GOT3 (cell line): ENCODE measurements at regions not wholly inside any gene's neighbourhood (a gene's known extent, or its start where the extent isn't known, plus 50 kb on each side); places are given as distances from the start of the nearest gene placed in this dataset.

Experiments used
- DNase-seq: peaks from one replicate; lab custom pipeline; 2025; ENCODE audit warnings: mixed read lengths; lab: John Stamatoyannopoulos, UW

DNA sequence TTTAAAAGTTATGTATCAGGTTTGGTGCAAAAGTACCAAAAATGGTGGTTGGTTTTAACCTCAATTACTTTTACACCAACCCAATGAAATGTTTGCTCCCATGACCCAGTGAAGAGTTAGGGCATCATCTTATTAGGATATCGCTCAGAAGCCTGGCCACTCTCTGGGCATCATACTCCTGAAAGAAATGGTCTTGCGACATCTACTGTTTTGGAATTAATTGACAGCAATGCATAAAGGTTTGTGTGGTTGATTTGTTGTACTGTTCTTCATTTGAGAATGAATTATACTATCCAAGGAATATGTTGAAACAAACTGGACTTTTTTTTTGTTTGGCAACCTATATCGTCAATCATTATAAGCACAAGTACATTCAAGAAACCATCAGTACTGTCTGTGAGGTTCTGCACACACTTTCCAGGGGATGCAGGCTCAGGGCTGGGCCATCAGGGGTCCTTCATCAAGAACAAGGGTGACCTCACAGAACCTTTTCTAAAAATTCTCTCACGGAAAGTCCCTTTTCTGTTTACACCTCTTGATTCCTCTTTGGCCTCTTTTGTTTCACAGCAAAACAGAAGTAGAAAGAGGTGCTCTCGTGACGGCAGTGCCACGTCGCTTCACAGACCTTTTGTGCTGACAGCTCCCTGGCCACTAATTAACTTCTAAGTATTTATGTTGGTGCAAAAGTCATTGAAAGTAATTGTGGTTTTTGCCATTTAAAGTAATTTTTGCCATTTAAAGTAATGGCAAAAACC is 117.2 kb upstream of the KLF6 start:
- no peak for DNase-seq

DNA sequence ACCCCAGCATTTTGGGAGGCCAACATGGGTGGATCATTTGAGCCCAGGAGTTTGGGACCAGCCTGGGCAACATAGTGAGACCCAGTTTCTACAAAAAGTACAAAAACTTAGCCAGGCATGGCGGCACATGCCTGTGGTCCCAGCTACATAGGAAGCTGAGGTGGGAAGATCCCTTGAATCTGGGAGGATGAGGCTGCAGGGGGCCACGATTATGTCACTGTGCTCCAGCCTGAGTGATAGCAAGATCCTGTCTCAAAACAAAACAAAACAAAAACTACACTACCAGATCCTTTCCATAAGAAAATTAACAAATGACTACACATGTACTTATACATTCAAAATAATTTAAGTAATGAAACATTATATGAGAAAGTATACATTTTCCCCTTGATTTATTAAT is 116.4 kb upstream of the KLF6 start:
- no peak for DNase-seq

GRCh38 chr10:3900391-3900790 is 115.4 kb upstream of the KLF6 start:
- no peak for DNase-seq

GRCh38 chr10:3898821-3899220 is 113.8 kb upstream of the KLF6 start:
- DNase-seq, result no peak

GRCh38 chr10:3897156-3897555 is 112.1 kb upstream of the KLF6 start:
- DNase-seq, result no peak

GRCh38 chr10:3896161-3896560 is 111.2 kb upstream of the KLF6 start:
- no peak for DNase-seq

DNA sequence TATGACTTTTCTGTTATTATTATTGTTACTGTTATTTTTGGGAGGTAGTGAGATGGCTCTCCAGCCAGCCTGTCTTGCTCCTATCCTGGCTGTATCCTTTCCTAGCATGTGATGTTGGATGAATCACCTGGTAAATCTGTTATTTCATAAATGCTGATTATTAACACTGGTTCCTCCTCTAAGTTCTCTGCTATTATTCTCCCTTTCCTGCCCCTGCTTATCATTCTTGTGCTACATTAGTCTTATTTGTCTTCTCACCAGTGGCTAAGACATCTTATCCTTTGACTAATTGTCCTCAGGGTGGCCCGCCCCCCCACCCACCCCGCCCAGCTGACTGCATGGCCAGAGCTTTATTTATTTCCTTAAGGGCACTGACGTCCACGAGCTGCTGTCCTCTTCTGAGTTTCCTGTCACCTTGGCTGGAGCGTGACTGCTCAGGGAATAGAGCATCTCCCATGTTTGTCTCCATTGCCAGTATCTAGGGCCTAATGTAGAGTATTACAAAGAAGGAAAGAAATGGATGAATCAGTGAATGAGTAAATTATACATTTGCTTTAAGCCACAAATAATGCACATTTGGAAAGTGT is 110.1 kb upstream of the KLF6 start:
- no peak for DNase-seq

DNA sequence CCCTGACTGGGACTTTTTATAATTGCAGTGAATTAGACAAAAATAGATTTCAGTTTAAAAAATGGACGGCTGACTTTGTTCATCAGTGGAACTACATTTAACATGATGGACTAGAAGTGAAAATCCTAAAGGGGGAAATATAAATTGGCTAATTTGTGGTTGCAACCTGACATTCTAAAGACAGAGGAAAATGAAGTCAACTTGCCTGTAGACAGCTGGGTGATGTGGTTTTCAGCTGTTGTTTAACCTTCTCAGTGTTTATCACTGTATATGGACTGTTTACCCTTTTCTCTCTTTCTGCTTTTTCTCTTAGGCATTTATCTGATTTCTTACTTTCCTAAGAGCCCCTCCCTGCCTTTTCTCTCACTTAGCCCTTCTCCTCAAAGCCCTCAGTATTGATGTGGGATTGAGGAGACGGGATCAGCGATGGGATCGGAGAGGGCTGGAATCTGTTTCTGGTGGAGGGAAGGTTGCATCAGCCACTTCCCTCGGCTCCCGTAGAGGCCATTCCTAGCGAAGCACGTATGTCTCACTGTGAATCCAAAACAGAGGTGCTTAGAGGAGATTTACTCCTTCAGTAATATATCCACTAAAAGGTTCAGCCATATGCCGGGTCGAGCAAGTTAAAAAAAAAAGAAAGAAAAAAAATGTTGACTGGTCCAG is 109.0 kb upstream of the KLF6 start:
- no peak for DNase-seq

DNA sequence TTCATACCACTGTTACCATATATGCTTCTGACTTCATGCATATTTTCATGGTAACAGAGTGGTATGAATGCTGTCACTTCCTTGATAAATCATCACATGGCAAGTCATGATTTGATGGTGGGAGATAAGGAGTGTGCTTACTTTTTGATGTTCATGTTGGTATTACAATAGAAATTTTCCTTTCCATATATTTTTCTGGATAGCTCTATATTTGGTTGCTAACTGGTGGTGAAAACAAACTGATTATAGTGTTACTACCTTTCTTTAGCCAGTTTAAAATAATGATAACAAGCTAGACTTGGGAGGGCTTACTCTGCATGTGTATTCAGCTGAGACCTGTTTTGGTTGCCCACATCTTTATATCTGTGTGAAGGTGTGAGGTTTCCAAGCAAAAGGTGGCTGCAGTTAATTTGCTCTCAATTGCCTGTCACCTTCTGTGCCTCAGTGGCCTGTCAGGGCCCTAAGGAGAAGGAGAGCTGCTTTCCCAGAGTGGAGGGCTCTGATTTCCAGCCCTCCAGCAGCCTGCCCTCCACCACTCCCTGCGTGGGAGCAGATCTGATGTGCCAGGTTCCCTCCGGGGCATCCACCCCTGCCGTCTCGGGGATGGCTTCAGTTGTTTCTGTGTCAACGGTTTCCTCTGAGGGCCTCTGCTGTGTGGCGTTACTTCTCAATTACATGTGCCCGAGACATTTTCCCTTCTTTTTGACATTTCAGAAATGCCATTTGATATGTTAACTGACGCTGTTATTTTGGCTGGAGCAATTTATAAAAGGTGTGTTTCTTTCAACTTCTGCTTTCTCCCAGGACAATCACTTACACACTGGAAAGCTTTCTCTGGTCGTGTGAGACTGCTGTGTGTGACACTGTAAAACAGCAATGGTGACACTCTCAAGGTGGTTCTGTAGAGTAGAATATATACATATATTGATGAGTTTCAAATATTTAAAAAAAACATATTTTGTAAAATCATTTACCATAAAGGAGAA is 107.7 kb upstream of the KLF6 start:
- no peak for DNase-seq

GRCh38 chr10:3891396-3891795 is 106.4 kb upstream of the KLF6 start:
- no peak for DNase-seq

DNA sequence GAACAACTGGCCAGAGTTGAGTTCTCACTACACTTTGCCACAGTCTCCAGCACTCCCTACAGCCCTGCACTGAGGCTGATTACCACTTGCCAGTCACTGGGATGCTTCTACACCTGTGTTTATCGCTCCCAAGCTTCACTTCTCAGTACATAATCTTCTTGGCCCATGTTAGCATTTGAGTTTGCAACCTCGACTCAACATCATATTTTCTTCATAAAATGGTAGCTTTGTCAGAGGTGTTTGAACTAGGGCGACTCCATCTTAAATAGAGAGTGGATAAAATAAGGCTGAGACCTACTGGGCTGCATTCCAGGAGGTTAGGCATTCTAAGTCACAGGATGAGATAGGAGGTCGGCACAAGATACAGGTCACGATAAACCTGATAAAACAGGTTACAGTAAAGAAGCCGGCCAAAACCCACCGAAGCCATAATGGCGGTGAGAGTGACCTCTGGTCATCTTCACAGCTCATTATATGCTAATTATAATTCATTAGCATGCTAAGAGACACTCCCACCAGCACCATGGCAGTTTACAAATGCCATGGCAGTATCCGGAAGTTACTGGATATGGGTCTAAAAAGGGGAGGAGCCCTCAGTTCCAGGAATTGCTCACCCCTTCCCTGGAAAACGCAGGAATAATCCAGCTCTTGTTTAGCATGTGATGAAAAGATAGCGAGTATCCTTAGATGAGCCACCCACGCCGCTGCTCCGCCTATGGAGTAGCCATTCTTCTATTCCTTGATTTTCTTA is 105.8 kb upstream of the KLF6 start:
- DNase-seq, result no peak

DNA sequence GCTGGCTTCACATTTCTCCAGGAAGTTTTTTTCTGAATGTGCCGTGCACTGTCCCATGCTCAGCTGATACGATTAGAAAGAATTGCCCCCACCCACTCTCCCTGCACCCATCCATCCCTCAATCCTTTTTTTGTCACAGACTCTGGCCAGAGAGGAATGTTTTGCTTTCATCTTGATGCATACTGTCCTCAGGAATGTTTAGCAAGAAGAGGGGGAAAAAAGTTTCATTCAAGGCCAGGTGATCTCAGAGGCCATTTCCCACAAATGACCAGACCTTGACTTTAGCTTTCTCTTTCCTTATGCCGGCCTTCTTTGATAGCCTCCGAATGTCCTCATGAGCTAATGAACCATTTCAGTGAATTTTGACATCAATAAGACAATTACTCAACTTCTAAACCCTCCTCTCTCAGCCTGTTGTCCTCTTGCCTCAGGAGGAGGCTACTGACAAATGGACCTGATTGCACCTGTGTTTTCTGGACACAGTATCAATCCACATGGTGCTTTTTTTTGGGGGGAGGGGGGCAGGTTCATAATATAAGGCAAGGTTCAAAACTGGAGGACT is 105.0 kb upstream of the KLF6 start:
- no peak for DNase-seq

- no peak for DNase-seq
Measured at GRCh38 chr10:3887885-3888476, 103.0 kb upstream of the KLF6 start.

DNA sequence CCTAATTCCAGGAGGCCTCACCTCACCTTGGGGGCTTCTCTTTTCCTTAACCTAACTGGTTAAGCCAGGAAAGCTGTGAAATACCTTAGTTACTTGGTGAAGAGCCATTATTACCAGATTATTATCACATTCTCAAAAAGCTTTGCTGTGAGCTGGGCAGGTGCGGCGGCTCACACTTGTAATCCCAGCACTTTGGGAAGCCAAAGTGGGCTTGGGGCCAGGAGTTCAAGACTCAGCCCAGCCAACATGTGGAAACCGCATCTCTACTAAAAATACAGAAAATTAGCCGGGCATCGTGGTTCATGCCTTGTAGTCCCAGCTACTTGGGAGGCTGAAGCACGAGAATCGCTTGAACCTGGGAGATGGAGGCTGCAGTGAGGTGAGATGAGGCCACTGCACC is 102.4 kb upstream of the KLF6 start:
- no peak for DNase-seq

DNA sequence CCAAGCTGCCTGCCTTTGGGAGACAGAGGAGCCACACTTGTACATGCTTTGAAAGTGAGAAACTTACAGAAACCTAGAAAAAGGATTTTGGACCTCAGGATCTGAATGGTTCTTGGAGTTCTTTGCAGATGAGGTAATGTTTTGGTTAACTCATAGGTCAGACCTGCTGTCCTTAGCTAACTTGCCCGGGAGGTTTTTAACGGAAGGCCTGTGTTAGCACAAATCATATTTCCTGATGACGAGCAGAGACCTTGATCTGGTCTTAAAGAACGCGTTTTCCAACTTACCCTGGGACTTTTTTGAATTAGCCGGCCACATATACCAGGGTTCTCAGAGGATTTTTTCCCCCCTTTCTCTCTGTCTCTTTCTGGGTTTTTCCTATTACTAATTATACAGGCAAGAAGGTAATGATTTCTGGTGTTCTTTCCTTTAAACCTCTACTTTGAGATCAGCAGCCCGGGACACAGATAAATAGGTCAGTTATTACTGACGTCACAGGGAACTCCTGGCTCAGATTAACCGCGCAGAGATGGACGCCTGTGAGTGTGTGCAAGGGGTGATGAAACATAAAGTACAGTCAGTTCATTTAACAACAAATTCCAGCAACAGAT is 101.7 kb upstream of the KLF6 start:
- DNase-seq, result no peak

DNA sequence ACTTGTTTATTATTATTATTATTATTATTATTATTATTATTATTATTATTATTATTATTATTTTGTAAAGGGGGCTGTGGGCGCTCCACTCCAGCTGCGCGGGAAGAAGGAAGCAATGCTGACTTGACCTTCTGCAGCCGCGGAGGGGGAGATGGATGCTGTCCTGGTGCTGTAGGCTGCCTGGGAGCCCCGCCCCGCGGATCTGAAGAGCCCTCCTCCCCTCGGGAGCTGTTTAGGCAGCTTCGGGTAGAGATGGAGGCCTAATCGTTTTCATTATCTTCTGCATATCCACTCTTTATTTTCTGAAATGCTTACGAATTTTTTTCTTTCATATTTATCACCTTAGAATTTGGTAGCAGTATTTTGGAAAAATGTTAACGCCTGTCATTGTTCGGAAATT is 101.2 kb upstream of the KLF6 start:
- no peak for DNase-seq

DNA sequence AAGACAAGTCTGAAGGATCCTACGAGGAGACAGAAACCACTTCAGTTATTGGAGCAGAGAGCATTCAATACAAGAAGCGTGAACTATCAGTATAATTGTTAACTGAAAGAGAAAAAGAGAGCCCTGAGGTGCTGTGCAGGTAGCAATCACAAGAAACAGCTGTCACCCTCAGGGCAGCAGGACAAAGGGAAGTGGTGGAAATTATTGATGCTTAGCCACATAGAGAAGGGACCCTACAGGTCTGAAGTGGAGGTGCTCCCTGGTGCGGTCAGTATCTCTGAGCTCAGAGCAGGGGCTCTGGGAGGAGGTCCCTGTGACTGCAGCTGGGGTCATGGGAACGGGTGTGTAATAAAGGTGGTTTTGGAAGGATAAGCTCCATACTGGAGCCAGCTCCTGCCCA is 97.8 kb upstream of the KLF6 start:
- no peak for DNase-seq

DNA sequence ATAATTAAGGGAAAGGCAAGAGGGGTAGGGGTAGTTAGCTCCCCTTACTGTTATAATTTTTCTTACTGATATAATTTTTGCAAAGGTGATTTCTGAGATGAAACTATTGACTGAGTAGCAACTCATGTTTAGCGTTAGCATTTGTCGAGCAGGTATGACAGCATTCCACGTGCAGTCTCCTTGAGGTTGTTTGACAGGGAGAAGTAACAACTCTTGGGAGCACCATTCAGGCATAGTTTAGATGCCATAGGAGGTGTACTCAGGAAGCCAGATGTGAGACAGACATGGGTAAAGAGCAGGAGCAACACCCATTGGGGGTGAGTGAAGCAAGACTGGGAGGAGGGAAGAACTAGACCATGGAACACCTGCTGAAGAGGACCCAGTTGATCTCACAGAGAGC is 96.6 kb upstream of the KLF6 start:
- DNase-seq, result no peak

DNA sequence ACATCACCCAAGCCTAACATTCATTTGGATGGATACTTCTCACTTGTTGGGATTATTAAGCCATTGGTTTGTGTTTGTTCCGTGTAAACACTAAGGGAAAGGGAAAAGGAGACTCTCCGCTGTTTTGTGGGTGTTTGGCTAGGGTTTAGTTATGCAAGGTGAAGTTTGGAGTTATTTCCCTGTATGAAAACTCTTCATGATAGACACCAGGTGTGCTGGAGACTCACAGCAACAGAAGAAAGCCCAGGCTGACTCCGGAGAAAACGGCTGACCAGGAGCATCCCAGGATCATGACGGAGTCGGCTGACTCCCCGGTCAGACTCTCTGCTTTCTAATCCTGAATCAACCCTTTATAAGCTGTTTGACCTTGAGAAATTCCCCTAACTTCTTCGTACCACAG is 94.1 kb upstream of the KLF6 start:
- DNase-seq, result no peak

DNA sequence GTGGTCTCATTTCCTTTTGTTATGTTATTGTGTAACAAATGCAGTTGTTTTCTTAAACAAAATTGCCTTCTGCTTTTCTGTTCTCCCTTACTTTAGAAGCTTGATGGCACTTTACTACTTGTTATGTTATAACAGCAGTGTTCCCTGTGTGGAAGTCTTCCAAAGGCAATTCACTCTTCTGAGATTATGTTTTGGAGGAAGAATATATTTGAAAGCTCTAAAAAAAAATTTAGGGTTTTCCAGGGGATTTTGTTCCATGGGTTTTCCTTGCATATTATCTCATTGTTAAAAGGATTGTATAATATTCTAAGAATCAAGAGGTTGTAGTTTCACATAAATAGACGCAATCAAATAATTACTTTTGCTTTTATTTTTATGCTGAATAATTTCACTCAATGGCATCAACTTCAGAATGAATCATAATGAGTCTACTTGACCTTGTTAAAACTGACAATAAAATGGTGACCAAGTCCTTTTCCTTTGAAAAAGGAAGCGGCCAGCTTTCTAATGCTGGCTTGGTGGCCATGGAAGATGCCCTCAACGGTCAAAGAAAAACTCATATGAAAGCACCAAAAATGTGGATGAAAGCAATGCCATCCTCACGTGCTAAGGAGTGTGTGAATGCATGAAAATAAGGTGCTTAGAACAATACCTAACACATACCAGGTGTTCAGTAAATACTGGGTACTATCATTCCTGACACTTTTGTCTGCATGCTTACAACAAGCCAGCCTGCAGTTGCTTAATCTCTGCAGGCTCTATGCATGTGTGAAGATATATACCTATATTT is 92.4 kb upstream of the KLF6 start:
- DNase-seq, result no peak
